SU-DHL-6 (cell line): ENCODE measurements at regions not wholly inside any gene's neighbourhood (a gene's known extent, or its start where the extent isn't known, plus 50 kb on each side); places are given as distances from the start of the nearest gene placed in this dataset.

Experiments
- H2AFZ ChIP-seq: fragments of 200-600 bp; sonication (generic); 2 replicates; pipeline ENCODE4 v1.6.1; 2014; ENCODE audit warnings: low read depth, mild to moderate bottlenecking, moderate library complexity, mixed read lengths, antibody characterized with exemption, low read length; ENCODE audit not compliant: severe bottlenecking
- H3F3A ChIP-seq: fragments of 200-600 bp; shearing (Covaris generic); 2 replicates; pipeline ENCODE4 v1.6.0; 2016; ENCODE audit warnings: antibody characterized with exemption, mild to moderate bottlenecking; ENCODE audit not compliant: insufficient read depth
- H3K27ac ChIP-seq: fragments of 200-600 bp; sonication (generic); 2 replicates; pipeline ENCODE4 v1.5.1; 2016; ENCODE audit warnings: low read depth, mild to moderate bottlenecking, low read length, moderate library complexity, mixed read lengths
- H3K27me3 ChIP-seq: fragments of 200-600 bp; sonication (generic), shearing (Covaris generic); 2 replicates; pipeline ENCODE4 v1.6.0; 2014; ENCODE audit warnings: mild to moderate bottlenecking, low read length
- H3K36me3 ChIP-seq: fragments of 200-600 bp; sonication (generic); 2 replicates; pipeline ENCODE4 v1.6.1; 2014; ENCODE audit warnings: mild to moderate bottlenecking, low read length, mixed read lengths
- H3K4me2 ChIP-seq: fragments of 300-600, 200-600 bp; shearing (Covaris generic), sonication (generic); 2 replicates; pipeline ENCODE4 v1.6.0; 2014; ENCODE audit warnings: low read length, low read depth, mild to moderate bottlenecking; ENCODE audit not compliant: poor library complexity, severe bottlenecking
- H3K4me3 ChIP-seq: fragments of 200-600 bp; sonication (generic); 2 replicates; pipeline ENCODE4 v1.5.1; 2014; ENCODE audit warnings: antibody characterized with exemption, low read length, mild to moderate bottlenecking, mixed read lengths; ENCODE audit not compliant: insufficient read depth, poor library complexity, severe bottlenecking
- H3K79me2 ChIP-seq: fragments of 200-600 bp; sonication (generic); 2 replicates; pipeline ENCODE4 v1.6.1; 2014; ENCODE audit warnings: mild to moderate bottlenecking, low read length, moderate library complexity; ENCODE audit not compliant: insufficient read depth
- H3K9ac ChIP-seq: fragments of 200-600 bp; sonication (generic); 2 replicates; pipeline ENCODE4 v1.7.0; 2014; ENCODE audit warnings: mild to moderate bottlenecking, low read length
- H3K9me2 ChIP-seq: fragments of 200-600 bp; sonication (generic); replicated peaks from 2 replicates; pipeline ENCODE4 v1.6.1; 2014; ENCODE audit warnings: low read length; ENCODE audit not compliant: insufficient read depth
- H3K9me3 ChIP-seq: fragments of 200-600 bp; sonication (generic); 2 replicates; pipeline ENCODE4 v1.6.1; 2014; ENCODE audit warnings: low read length, mixed read lengths; ENCODE audit not compliant: insufficient read depth
- H4K20me1 ChIP-seq: fragments of 200-600 bp; sonication (generic); 2 replicates; pipeline ENCODE4 v1.6.1; 2014; ENCODE audit warnings: low read depth, mild to moderate bottlenecking, antibody characterized with exemption, low read length, moderate library complexity, mixed read lengths
- CTCF ChIP-seq: fragments of 200-600 bp; sonication (generic); IDR thresholded peaks from one replicate; pipeline ENCODE4 v1.5.1; 2017; ENCODE audit warnings: antibody characterized with exemption, mild to moderate bottlenecking, low read length, moderate library complexity; ENCODE audit not compliant: insufficient read depth, poor library complexity, severe bottlenecking
- EZH2phosphoT487 ChIP-seq: fragments of 200-600 bp; sonication (generic), shearing (Covaris generic); conservative IDR thresholded peaks from 2 replicates; pipeline ENCODE4 v1.6.1; 2018; ENCODE audit warnings: mild to moderate bottlenecking, antibody characterized with exemption, low read length, moderate library complexity, mixed read lengths

DNA sequence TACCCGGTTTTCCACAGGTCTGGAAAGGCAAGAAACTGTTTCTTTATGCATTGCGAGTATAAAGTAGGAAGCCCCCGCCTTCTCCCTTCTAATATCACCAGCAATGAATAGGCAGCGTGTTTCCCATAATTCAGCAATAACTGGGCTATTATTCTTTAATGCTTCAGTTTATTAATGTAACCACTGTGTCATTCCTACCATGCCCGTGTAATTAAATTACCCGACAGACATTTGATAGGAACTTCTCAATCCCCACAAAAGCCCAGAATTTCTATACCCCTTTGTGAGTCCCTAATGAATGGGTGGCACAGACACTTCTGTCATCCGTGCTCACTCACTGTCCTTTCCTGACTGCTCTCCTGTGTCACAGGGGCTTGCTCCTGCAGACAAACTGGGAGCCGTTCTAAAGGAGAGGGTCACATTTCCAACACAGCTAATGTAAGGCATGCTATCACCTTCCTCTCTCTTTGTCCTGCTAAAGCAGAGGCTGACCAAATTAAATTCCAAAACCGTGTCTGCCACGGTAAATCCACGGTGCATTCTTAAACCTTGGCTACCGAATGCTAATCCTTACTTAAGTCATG lies 108.5 kb upstream of the MID1 start:
- no peaks in the 10 kb centered on the region for H3K36me3 ChIP-seq
- no peak overlapping the region for H3K4me3 ChIP-seq
- H3K9me2 ChIP-seq: no peaks in the 10 kb centered on the region
- TF ChIP-seq CTCF (no peak), EZH2phosphoT487 (no peak)
- H3K27me3 ChIP-seq: no peaks in the 10 kb centered on the region
- no peak overlapping the region for H2AFZ ChIP-seq
- H3K9ac ChIP-seq: no peak overlapping the region
- H3K4me2 ChIP-seq: no peak overlapping the region
- no peaks in the 10 kb centered on the region for H3K9me3 ChIP-seq
- no peaks in the 10 kb centered on the region for H3K79me2 ChIP-seq
- no peaks in the 10 kb centered on the region for H3F3A ChIP-seq
- no peak overlapping the region for H3K27ac ChIP-seq
- H4K20me1 ChIP-seq: no peaks in the 10 kb centered on the region

GRCh38 chrX:10739426-10739825 lies 119.0 kb upstream of the MID1 start:
- H3K79me2 ChIP-seq: no peaks in the 10 kb centered on the region
- no peaks in the 10 kb centered on the region for H3F3A ChIP-seq
- no peaks in the 10 kb centered on the region for H3K36me3 ChIP-seq
- no peak overlapping the region for H3K4me3 ChIP-seq
- no peak overlapping the region for H2AFZ ChIP-seq
- no peaks in the 10 kb centered on the region for H3K9me3 ChIP-seq
- no peaks in the 10 kb centered on the region for H3K9me2 ChIP-seq
- no peak overlapping the region for H3K4me2 ChIP-seq
- no peak for TF ChIP-seq CTCF
- TF ChIP-seq EZH2phosphoT487: no peak
- no peaks in the 10 kb centered on the region for H3K27me3 ChIP-seq
- H4K20me1 ChIP-seq: no peaks in the 10 kb centered on the region
- H3K27ac ChIP-seq: no peak overlapping the region
- no peak overlapping the region for H3K9ac ChIP-seq

DNA sequence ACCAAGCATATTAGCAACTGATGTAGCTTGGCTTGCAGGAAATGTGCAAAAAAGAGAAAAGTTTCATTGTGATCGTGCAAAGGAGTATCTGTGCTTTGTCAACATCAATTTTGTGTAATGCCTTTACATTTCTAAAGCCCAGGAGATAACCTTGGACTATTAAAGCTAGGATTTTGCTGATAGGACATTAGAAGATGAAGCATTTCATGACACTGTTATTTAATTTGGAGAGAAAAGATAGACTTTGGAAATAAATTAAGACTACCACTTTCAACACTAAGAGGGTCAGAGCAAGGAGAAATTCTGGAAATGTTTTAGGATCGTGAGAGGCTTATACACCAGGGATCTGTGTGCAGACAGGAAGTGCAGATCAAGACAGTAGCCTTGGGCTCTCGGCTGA lies 120.6 kb upstream of the MID1 start:
- Histone ChIP-seq H3K36me3 (no peaks in the 10 kb centered on the region), H3K9me3 (no peaks in the 10 kb centered on the region), H3K9ac (no peak overlapping the region), H2AFZ (no peak overlapping the region), H3K27me3 (no peaks in the 10 kb centered on the region), H3K4me2 (no peak overlapping the region), H3K4me3 (no peak overlapping the region), H4K20me1 (no peaks in the 10 kb centered on the region), H3K79me2 (no peaks in the 10 kb centered on the region), H3K27ac (no peak overlapping the region), H3F3A (no peaks in the 10 kb centered on the region), H3K9me2 (no peaks in the 10 kb centered on the region)
- TF ChIP-seq EZH2phosphoT487: no peak
- TF ChIP-seq CTCF: no peak
